CD8-positive, alpha-beta memory T cell (primary cell): ENCODE measurements at regions not wholly inside any gene's neighbourhood (a gene's known extent, or its start where the extent isn't known, plus 50 kb on each side); places are given as distances from the start of the nearest gene placed in this dataset.

Source experiments
- CTCF ChIA-PET: fragments of 350-600 bp; sonication (Branson Sonifier 250); formaldehyde crosslinking; loops from one replicate; lab custom pipeline; 2021; ENCODE audit warnings: antibody characterized with exemption; lab: Charles Lee
- POLR2A ChIA-PET: fragments of 350-600 bp; sonication (Branson Sonifier 250); formaldehyde crosslinking; loops from one replicate; lab custom pipeline; 2021; ENCODE audit warnings: antibody characterized with exemption; lab: Charles Lee
- DNase-seq, 5 donors: peaks; one replicate each; pipeline versions ENCODE4 v3.0.0 to v3.0.0-alpha.2; 2020 to 2022; ENCODE audit warnings: mixed read lengths in 1 of 5
- H3K27ac ChIP-seq: one replicate; pipeline ENCODE4 v1.7.0; 2013; ENCODE audit warnings: low read depth, mild to moderate bottlenecking, low read length, moderate library complexity
- H3K27me3 ChIP-seq: 2 replicates; pipeline ENCODE4 v1.7.0; 2013; ENCODE audit warnings: low read length, mild to moderate bottlenecking; ENCODE audit not compliant: insufficient read depth, poor library complexity, severe bottlenecking
- H3K36me3 ChIP-seq: 2 replicates; pipeline ENCODE4 v1.7.0; 2013; ENCODE audit warnings: mild to moderate bottlenecking, low read length, moderate library complexity; ENCODE audit not compliant: insufficient read depth
- H3K4me1 ChIP-seq: 2 replicates; pipeline ENCODE4 v1.7.0; 2013; ENCODE audit warnings: mild to moderate bottlenecking, low read length, moderate library complexity; ENCODE audit not compliant: insufficient read depth
- H3K4me3 ChIP-seq: 2 replicates; pipeline ENCODE4 v1.7.0; 2013; ENCODE audit warnings: mild to moderate bottlenecking, low read length
- H3K9me3 ChIP-seq: 2 replicates; pipeline ENCODE4 v1.7.0; 2013; ENCODE audit warnings: mild to moderate bottlenecking, low read length
- H3K27ac Mint-ChIP-seq, 8 donors: one replicate each; pipeline ENCODE4 v1.8.0; 2020 to 2021; ENCODE audit warnings: mixed read lengths in 8 of 8, mild to moderate bottlenecking in 6 of 8, inconsistent platforms in 3 of 8, moderate library complexity in 3 of 8
- H3K27me3 Mint-ChIP-seq, 2 donors: one replicate each; pipeline ENCODE4 v1.8.0; 2020 to 2021; ENCODE audit warnings: mixed read lengths in 2 of 2, mild to moderate bottlenecking in 1 of 2, moderate library complexity in 1 of 2
- H3K36me3 Mint-ChIP-seq, 3 donors: one replicate each; pipeline ENCODE4 v1.8.0; 2020 to 2021; ENCODE audit warnings: mixed read lengths in 3 of 3, inconsistent platforms in 1 of 3, mild to moderate bottlenecking in 1 of 3
- H3K4me1 Mint-ChIP-seq, 3 donors: one replicate each; pipeline ENCODE4 v1.8.0; 2020 to 2021; ENCODE audit warnings: mixed read lengths in 3 of 3, inconsistent platforms in 1 of 3, mild to moderate bottlenecking in 1 of 3
- H3K4me3 Mint-ChIP-seq, 7 donors: one replicate each; pipeline ENCODE4 v1.8.0; 2020 to 2021; ENCODE audit warnings: mixed read lengths in 7 of 7, mild to moderate bottlenecking in 6 of 7, moderate library complexity in 4 of 7, inconsistent platforms in 2 of 7
- H3K9me3 Mint-ChIP-seq, 5 donors: one replicate each; pipeline ENCODE4 v1.8.0; 2020 to 2022; ENCODE audit warnings: mixed read lengths in 5 of 5, mild to moderate bottlenecking in 3 of 5, moderate library complexity in 2 of 5, inconsistent platforms in 1 of 5

GRCh38 chr14:85038526-85039352 lies 491.2 kb upstream of the FLRT2 start:
- Mint-ChIP-seq H3K27me3 (no peaks in the 10 kb centered on the region), H3K36me3 (no peaks in the 10 kb centered on the region), H3K27ac (no peak overlapping the region), H3K9me3 (peaks cover 7 to 28% (median 13%) of the 10 kb centered on the region in 5 donors), H3K4me3 (no peak overlapping the region), H3K4me1 (no peaks in the 10 kb centered on the region)
- Histone ChIP-seq H3K4me3 (no peak overlapping the region), H3K9me3 (no peaks in the 10 kb centered on the region), H3K36me3 (no peaks in the 10 kb centered on the region), H3K27ac (no peak overlapping the region), H3K4me1 (no peaks in the 10 kb centered on the region), H3K27me3 (no peaks in the 10 kb centered on the region)
- no peak for DNase-seq
- POLR2A ChIA-PET: no interaction called here
- CTCF ChIA-PET: no interaction called here

GRCh38 chr14:85039353-85039626 lies 490.7 kb upstream of the FLRT2 start:
- H3K36me3 Mint-ChIP-seq: no peaks in the 10 kb centered on the region
- no peaks in the 10 kb centered on the region for H3K9me3 ChIP-seq
- no peak overlapping the region for H3K4me3 ChIP-seq
- no peaks in the 10 kb centered on the region for H3K27me3 Mint-ChIP-seq
- no peak overlapping the region for H3K27ac ChIP-seq
- no peaks in the 10 kb centered on the region for H3K36me3 ChIP-seq
- ChIA-PET POLR2A (no interaction called here), CTCF (no interaction called here)
- no peaks in the 10 kb centered on the region for H3K27me3 ChIP-seq
- H3K9me3 Mint-ChIP-seq: peaks cover 9 to 28% (median 13%) of the 10 kb centered on the region in 5 donors
- H3K27ac Mint-ChIP-seq: no peak overlapping the region
- no peaks in the 10 kb centered on the region for H3K4me1 Mint-ChIP-seq
- H3K4me3 Mint-ChIP-seq: no peak overlapping the region
- no peaks in the 10 kb centered on the region for H3K4me1 ChIP-seq
- DNase-seq: no peak

GRCh38 chr14:85040046-85040685 lies 489.8 kb upstream of the FLRT2 start:
- no peak overlapping the region for H3K4me3 ChIP-seq
- no peaks in the 10 kb centered on the region for H3K36me3 Mint-ChIP-seq

DNA sequence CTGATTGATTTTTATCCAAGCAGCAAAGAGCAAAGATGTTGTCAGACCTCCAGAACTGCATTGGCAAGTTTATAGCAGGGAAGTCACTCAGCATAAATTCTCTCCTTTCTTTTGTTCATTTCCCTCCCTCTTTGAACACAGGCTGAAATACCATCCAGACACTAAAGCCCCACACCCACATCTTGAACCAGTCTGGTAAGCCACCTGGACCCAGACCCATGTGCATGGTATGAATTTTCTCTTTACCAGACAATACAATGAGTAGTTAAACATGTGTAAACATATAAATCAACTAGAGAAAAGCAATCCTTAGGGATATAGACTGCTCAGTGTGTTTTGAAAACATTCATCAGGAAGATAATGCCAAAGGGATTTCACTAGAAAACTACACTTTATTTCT lies 488.3 kb upstream of the FLRT2 start:
- Histone ChIP-seq H3K4me3 (no peak overlapping the region), H3K9me3 (no peaks in the 10 kb centered on the region), H3K4me1 (no peaks in the 10 kb centered on the region), H3K27ac (no peak overlapping the region), H3K36me3 (no peaks in the 10 kb centered on the region), H3K27me3 (no peaks in the 10 kb centered on the region)
- Mint-ChIP-seq H3K4me3 (no peak overlapping the region), H3K9me3 (peaks cover 7 to 30% (median 10%) of the 10 kb centered on the region in 5 donors), H3K4me1 (no peaks in the 10 kb centered on the region), H3K27me3 (no peaks in the 10 kb centered on the region), H3K36me3 (no peaks in the 10 kb centered on the region), H3K27ac (no peak overlapping the region)
- CTCF ChIA-PET: no interaction called here
- DNase-seq: no peak
- POLR2A ChIA-PET: no interaction called here

More at GRCh38 chr14:85040046-85040685, 489.8 kb upstream of the FLRT2 start:
- POLR2A ChIA-PET: no interaction called here
- H3K4me1 ChIP-seq: no peaks in the 10 kb centered on the region
- Mint-ChIP-seq H3K4me1 (no peaks in the 10 kb centered on the region), H3K4me3 (no peak overlapping the region), H3K27me3 (no peaks in the 10 kb centered on the region), H3K9me3 (peaks cover 9 to 28% (median 13%) of the 10 kb centered on the region in 5 donors), H3K27ac (no peak overlapping the region)
- DNase-seq: no peak
- H3K27me3 ChIP-seq: no peaks in the 10 kb centered on the region
- no peaks in the 10 kb centered on the region for H3K9me3 ChIP-seq
- H3K36me3 ChIP-seq: no peaks in the 10 kb centered on the region
- CTCF ChIA-PET: no interaction called here
- no peak overlapping the region for H3K27ac ChIP-seq

GRCh38 chr14:85042301-85042700 lies 487.6 kb upstream of the FLRT2 start:
- no peaks in the 10 kb centered on the region for H3K9me3 ChIP-seq
- Mint-ChIP-seq H3K27me3 (no peaks in the 10 kb centered on the region), H3K4me3 (no peak overlapping the region), H3K36me3 (no peaks in the 10 kb centered on the region), H3K4me1 (no peaks in the 10 kb centered on the region), H3K9me3 (peaks cover 7 to 37% (median 11%) of the 10 kb centered on the region in 5 donors), H3K27ac (no peak overlapping the region)
- H3K4me3 ChIP-seq: no peak overlapping the region
- no peak for DNase-seq
- ChIA-PET POLR2A (no interaction called here), CTCF (no interaction called here)
- H3K27ac ChIP-seq: no peak overlapping the region
- no peaks in the 10 kb centered on the region for H3K4me1 ChIP-seq
- H3K27me3 ChIP-seq: no peaks in the 10 kb centered on the region
- H3K36me3 ChIP-seq: no peaks in the 10 kb centered on the region

GRCh38 chr14:85050180-85050579 lies 479.8 kb upstream of the FLRT2 start:
- CTCF ChIA-PET: no interaction called here
- peaks cover 11 to 56% (median 14%) of the 10 kb centered on the region in 5 donors for H3K9me3 Mint-ChIP-seq
- H3K36me3 Mint-ChIP-seq: no peaks in the 10 kb centered on the region
- no peaks in the 10 kb centered on the region for H3K4me1 ChIP-seq
- no peaks in the 10 kb centered on the region for H3K36me3 ChIP-seq
- no peaks in the 10 kb centered on the region for H3K4me1 Mint-ChIP-seq
- H3K27me3 Mint-ChIP-seq: no peaks in the 10 kb centered on the region
- H3K27ac Mint-ChIP-seq: no peak overlapping the region
- H3K27me3 ChIP-seq: no peaks in the 10 kb centered on the region
- H3K4me3 Mint-ChIP-seq: no peak overlapping the region
- H3K27ac ChIP-seq: no peak overlapping the region
- no peak overlapping the region for H3K4me3 ChIP-seq
- no peak for DNase-seq
- no peaks in the 10 kb centered on the region for H3K9me3 ChIP-seq
- POLR2A ChIA-PET: no interaction called here

DNA sequence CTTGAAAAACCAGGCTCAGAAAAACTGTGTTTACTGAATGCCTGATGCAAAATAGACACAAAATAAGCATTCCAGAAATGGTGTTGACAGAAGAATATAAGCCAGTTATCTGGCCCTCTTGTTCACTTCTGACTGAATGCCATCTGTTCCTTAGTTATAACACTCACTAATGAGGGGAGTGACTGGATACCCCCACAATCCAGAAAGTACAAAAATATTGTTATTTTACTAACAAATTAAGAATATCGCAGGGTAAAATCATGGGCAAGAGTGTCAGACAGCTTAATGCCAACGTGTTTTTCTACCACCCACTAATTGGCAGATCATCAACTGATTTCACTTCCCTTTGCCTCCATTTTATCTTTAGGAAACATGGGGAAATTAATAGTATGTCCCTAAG lies 477.3 kb upstream of the FLRT2 start:
- CTCF ChIA-PET: no interaction called here
- Mint-ChIP-seq H3K9me3 (peaks cover 12 to 55% (median 17%) of the 10 kb centered on the region in 5 donors), H3K4me1 (no peaks in the 10 kb centered on the region), H3K36me3 (no peaks in the 10 kb centered on the region), H3K27ac (no peak overlapping the region), H3K27me3 (no peaks in the 10 kb centered on the region), H3K4me3 (no peak overlapping the region)
- no peak for DNase-seq
- POLR2A ChIA-PET: no interaction called here
- no peaks in the 10 kb centered on the region for H3K27me3 ChIP-seq
- no peak overlapping the region for H3K27ac ChIP-seq
- H3K36me3 ChIP-seq: no peaks in the 10 kb centered on the region
- H3K4me1 ChIP-seq: no peaks in the 10 kb centered on the region
- no peaks in the 10 kb centered on the region for H3K9me3 ChIP-seq
- H3K4me3 ChIP-seq: no peak overlapping the region

DNA sequence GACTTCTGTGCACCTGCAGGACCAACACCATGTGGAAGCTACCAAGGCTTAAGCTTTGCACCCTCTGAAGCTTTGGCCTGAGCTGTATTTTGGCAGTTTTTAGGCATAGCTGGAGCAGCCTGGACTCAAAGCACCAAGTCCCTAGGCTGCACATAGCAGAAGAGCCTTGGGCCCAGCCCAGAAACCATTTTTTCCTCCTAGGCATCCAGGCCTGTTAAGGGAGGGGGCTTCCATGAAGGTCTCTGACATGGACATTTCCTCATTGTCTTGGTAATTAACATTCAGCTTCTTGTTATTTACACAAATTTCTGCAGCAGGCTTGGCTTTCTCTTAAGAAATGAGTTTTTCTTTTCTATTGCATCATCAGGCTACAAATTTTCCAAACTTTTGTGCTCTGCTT lies 475.8 kb upstream of the FLRT2 start:
- DNase-seq: no peak
- Histone ChIP-seq H3K4me1 (no peaks in the 10 kb centered on the region), H3K4me3 (no peak overlapping the region), H3K9me3 (no peaks in the 10 kb centered on the region), H3K27me3 (no peaks in the 10 kb centered on the region), H3K27ac (no peak overlapping the region), H3K36me3 (no peaks in the 10 kb centered on the region)
- no peaks in the 10 kb centered on the region for H3K4me1 Mint-ChIP-seq
- no peaks in the 10 kb centered on the region for H3K27me3 Mint-ChIP-seq
- no peak overlapping the region for H3K27ac Mint-ChIP-seq
- ChIA-PET POLR2A (no interaction called here), CTCF (no interaction called here)
- no peaks in the 10 kb centered on the region for H3K36me3 Mint-ChIP-seq
- peaks cover 9 to 48% (median 15%) of the 10 kb centered on the region in 5 donors for H3K9me3 Mint-ChIP-seq
- H3K4me3 Mint-ChIP-seq: no peak overlapping the region
